ENCODE measurements at regions not wholly inside any gene's neighbourhood (a gene's known extent, or its start where the extent isn't known, plus 50 kb on each side); places are given as distances from the start of the nearest gene placed in this dataset.

- Histone ChIP-seq H3K27ac (ENCODE audit: low read length) (no peak overlapping the region), H3K9me2 (replicated peaks; ENCODE audit: insufficient read depth, low read length) (no peaks in the 10 kb centered on the region), H3K4me1 (ENCODE audit: low read length) (no peaks in the 10 kb centered on the region), H3K9ac (ENCODE audit: low read length) (no peak overlapping the region), H2AFZ (ENCODE audit: low read length) (no peak overlapping the region), H3K27me3 (replicated peaks; ENCODE audit: insufficient read depth, low read length) (no peaks in the 10 kb centered on the region), H4K20me1 (ENCODE audit: insufficient read depth, low read length) (no peaks in the 10 kb centered on the region), H3K9me3 (replicated peaks; ENCODE audit: insufficient read depth, low read length) (no peaks in the 10 kb centered on the region), H3K79me2 (ENCODE audit: low read length) (no peaks in the 10 kb centered on the region), H3K4me2 (ENCODE audit: low read depth, low read length) (no peak overlapping the region), H3K4me3 (ENCODE audit: low read length) (no peak overlapping the region), H3K36me3 (replicated peaks; ENCODE audit: insufficient read depth, low read length) (no peaks in the 10 kb centered on the region), H3F3A (ENCODE audit: insufficient read depth, low read length) (no peaks in the 10 kb centered on the region)
- no peak for DNase-seq
- no peak for TF ChIP-seq EZH2 (optimal IDR thresholded peaks at IDR 0.05; ENCODE audit: low read depth, low read length)
- no peak for TF ChIP-seq EZH2phosphoT487 (IDR thresholded peaks at IDR 0.05; ENCODE audit: low read length)
- TF ChIP-seq, protein P1, sequence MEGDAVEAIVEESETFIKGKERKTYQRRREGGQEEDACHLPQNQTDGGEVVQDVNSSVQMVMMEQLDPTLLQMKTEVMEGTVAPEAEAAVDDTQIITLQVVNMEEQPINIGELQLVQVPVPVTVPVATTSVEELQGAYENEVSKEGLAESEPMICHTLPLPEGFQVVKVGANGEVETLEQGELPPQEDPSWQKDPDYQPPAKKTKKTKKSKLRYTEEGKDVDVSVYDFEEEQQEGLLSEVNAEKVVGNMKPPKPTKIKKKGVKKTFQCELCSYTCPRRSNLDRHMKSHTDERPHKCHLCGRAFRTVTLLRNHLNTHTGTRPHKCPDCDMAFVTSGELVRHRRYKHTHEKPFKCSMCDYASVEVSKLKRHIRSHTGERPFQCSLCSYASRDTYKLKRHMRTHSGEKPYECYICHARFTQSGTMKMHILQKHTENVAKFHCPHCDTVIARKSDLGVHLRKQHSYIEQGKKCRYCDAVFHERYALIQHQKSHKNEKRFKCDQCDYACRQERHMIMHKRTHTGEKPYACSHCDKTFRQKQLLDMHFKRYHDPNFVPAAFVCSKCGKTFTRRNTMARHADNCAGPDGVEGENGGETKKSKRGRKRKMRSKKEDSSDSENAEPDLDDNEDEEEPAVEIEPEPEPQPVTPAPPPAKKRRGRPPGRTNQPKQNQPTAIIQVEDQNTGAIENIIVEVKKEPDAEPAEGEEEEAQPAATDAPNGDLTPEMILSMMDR (IDR thresholded peaks at IDR 0.05; ENCODE audit: low read length) = no peak
These were observed 454.1 kb upstream of the IL12A start for GRCh38 chr3:159534496-159534895.

- Histone ChIP-seq H3K79me2 (ENCODE audit: low read length) (no peaks in the 10 kb centered on the region), H4K20me1 (ENCODE audit: insufficient read depth, low read length) (no peaks in the 10 kb centered on the region), H3K27ac (ENCODE audit: low read length) (no peak overlapping the region), H3K4me3 (ENCODE audit: low read length) (no peak overlapping the region), H3K9me2 (replicated peaks; ENCODE audit: insufficient read depth, low read length) (no peaks in the 10 kb centered on the region), H3K9ac (ENCODE audit: low read length) (no peak overlapping the region), H3K27me3 (replicated peaks; ENCODE audit: insufficient read depth, low read length) (no peaks in the 10 kb centered on the region), H3F3A (ENCODE audit: insufficient read depth, low read length) (no peaks in the 10 kb centered on the region), H3K4me1 (ENCODE audit: low read length) (no peaks in the 10 kb centered on the region), H3K36me3 (replicated peaks; ENCODE audit: insufficient read depth, low read length) (no peaks in the 10 kb centered on the region), H3K4me2 (ENCODE audit: low read depth, low read length) (no peak overlapping the region), H3K9me3 (replicated peaks; ENCODE audit: insufficient read depth, low read length) (no peaks in the 10 kb centered on the region), H2AFZ (ENCODE audit: low read length) (no peak overlapping the region)
- no peak for TF ChIP-seq EZH2 (optimal IDR thresholded peaks at IDR 0.05; ENCODE audit: low read depth, low read length)
- TF ChIP-seq, protein P1 (IDR thresholded peaks at IDR 0.05; ENCODE audit: low read length) = no peak
- TF ChIP-seq EZH2phosphoT487 (IDR thresholded peaks at IDR 0.05; ENCODE audit: low read length) = no peak
- no peak for DNase-seq
These were observed 451.8 kb upstream of the IL12A start for GRCh38 chr3:159536876-159537275.

- H3K9ac ChIP-seq (ENCODE audit: low read length) = no peak overlapping the region
- no peak overlapping the region for H3K27ac ChIP-seq (ENCODE audit: low read length)
- no peak overlapping the region for H3K4me2 ChIP-seq (ENCODE audit: low read depth, low read length)
- no peak for TF ChIP-seq EZH2 (optimal IDR thresholded peaks at IDR 0.05; ENCODE audit: low read depth, low read length)
- no peak for TF ChIP-seq EZH2phosphoT487 (IDR thresholded peaks at IDR 0.05; ENCODE audit: low read length)
- TF ChIP-seq, protein P1 (IDR thresholded peaks at IDR 0.05; ENCODE audit: low read length) = no peak
- no peaks in the 10 kb centered on the region for H3K27me3 ChIP-seq (replicated peaks; ENCODE audit: insufficient read depth, low read length)
- H3K79me2 ChIP-seq (ENCODE audit: low read length) = no peaks in the 10 kb centered on the region
- H3K4me1 ChIP-seq (ENCODE audit: low read length) = no peaks in the 10 kb centered on the region
- H3F3A ChIP-seq (ENCODE audit: insufficient read depth, low read length) = no peaks in the 10 kb centered on the region
- DNase-seq = no peak
- H4K20me1 ChIP-seq (ENCODE audit: insufficient read depth, low read length) = no peaks in the 10 kb centered on the region
- H3K9me2 ChIP-seq (replicated peaks; ENCODE audit: insufficient read depth, low read length) = no peaks in the 10 kb centered on the region
- H3K9me3 ChIP-seq (replicated peaks; ENCODE audit: insufficient read depth, low read length) = no peaks in the 10 kb centered on the region
- no peak overlapping the region for H3K4me3 ChIP-seq (ENCODE audit: low read length)
- no peaks in the 10 kb centered on the region for H3K36me3 ChIP-seq (replicated peaks; ENCODE audit: insufficient read depth, low read length)
- H2AFZ ChIP-seq (ENCODE audit: low read length) = no peak overlapping the region
These were observed 450.1 kb upstream of the IL12A start for GRCh38 chr3:159538507-159538906.

Data from MM.1S (cell line).